Sigmoid colon (tissue), 6 donors: ENCODE measurements at regions not wholly inside any gene's neighbourhood (a gene's known extent, or its start where the extent isn't known, plus 50 kb on each side); places are given as distances from the start of the nearest gene placed in this dataset.

Source experiments
- DNase-seq: peaks from one replicate; pipeline ENCODE4 v3.0.0-alpha.2; 2019
- H3K27ac ChIP-seq, 4 donors: fragments of 200-600 bp; sonication (generic); one replicate each; pipeline ENCODE4 v1.5.1; 2016 to 2019; ENCODE audit warnings: mild to moderate bottlenecking in 1 of 4
- H3K27me3 ChIP-seq, 3 donors: fragments of 200-600 bp; sonication (generic); one replicate each; pipeline ENCODE4 v1.5.1; 2019; ENCODE audit warnings: mild to moderate bottlenecking in 1 of 3
- H3K36me3 ChIP-seq, 4 donors: fragments of 200-600 bp; sonication (generic); one replicate each; pipeline ENCODE4 v1.5.1; 2016 to 2019
- H3K4me1 ChIP-seq, 4 donors: fragments of 200-600 bp; sonication (generic); one replicate each; pipeline ENCODE4 v1.5.1; 2017 to 2019
- H3K4me3 ChIP-seq, 4 donors: fragments of 200-600 bp; sonication (generic); one replicate each; pipeline ENCODE4 v1.5.1; 2017 to 2019; ENCODE audit warnings: mild to moderate bottlenecking in 2 of 4, moderate library complexity in 1 of 4
- H3K9me3 ChIP-seq, 4 donors: fragments of 200-600 bp in 3 of 4; sonication (generic) in 3 of 4; one replicate each; pipeline versions ENCODE4 v1.5.1 to v1.6.1; 2013 to 2019
- CTCF ChIP-seq, 4 experiments: fragments of 450-650 bp in 3 of 4; fragments of 200-600 bp in 1 of 4; IDR thresholded peaks; one replicate each; pipeline ENCODE4 v1.5.1; 2016 to 2019; ENCODE audit warnings: antibody characterized with exemption in 4 of 4, mild to moderate bottlenecking in 3 of 4, moderate library complexity in 2 of 4
- EP300 ChIP-seq, 4 donors: sonication (generic); formaldehyde crosslinking; IDR thresholded peaks; one replicate each; pipeline ENCODE4 v1.6.1; 2017; ENCODE audit warnings: antibody characterized with exemption in 4 of 4
- POLR2A ChIP-seq, 2 donors: fragments of 450-650 bp; IDR thresholded peaks; one replicate each; pipeline ENCODE4 v1.6.1; 2016; ENCODE audit warnings: antibody characterized with exemption in 2 of 2, mild to moderate bottlenecking in 2 of 2, moderate library complexity in 2 of 2
- POLR2AphosphoS5 ChIP-seq, 4 donors: sonication (generic); formaldehyde crosslinking; IDR thresholded peaks; one replicate each; pipeline ENCODE4 v1.6.1; 2017; ENCODE audit warnings: antibody characterized with exemption in 4 of 4
- WGBS, 2 donors: extraction: QIAGEN DNeasy Blood & Tissue Kit; methylation state at CpG; one replicate each; pipeline ENCODE4 v1.1.7; 2013; 5-methylcytosine and 5-hydroxymethylcytosine counted together
- intact Hi-C: fragments of 100-400 bp; cut with DNase I; formaldehyde crosslinking; loops from one replicate; pipeline ENCODE4 v1.15.1; 2023
- donor health status: healthy with polysubstance abuse.
- donor health status: healthy.

GRCh38 chr2:164048729-164049128 lies 312.9 kb upstream of the FIGN start:
- H3K27me3 ChIP-seq = no peaks in the 10 kb centered on the region

GRCh38 chr2:164046040-164046439 lies 310.2 kb upstream of the FIGN start:
- H3K27me3 ChIP-seq = no peaks in the 10 kb centered on the region
- no peaks in the 10 kb centered on the region for H3K4me1 ChIP-seq
- no peak overlapping the region for H3K27ac ChIP-seq
- no peak overlapping the region for H3K4me3 ChIP-seq
- intact Hi-C loops = no loop called here
- H3K9me3 ChIP-seq = no peaks in the 10 kb centered on the region
- DNase-seq = no peak
- H3K36me3 ChIP-seq = no peaks in the 10 kb centered on the region
- WGBS, 2 donors = 72 to 92% methylated on average over 2 of the region's 2 CpGs
- TF ChIP-seq EP300 (IDR thresholded peaks at IDR 0.05) (no peak), POLR2AphosphoS5 (IDR thresholded peaks at IDR 0.05) (no peak), CTCF (IDR thresholded peaks at IDR 0.05) (no peak), POLR2A (IDR thresholded peaks at IDR 0.05) (no peak)

More at GRCh38 chr2:164048729-164049128, 312.9 kb upstream of the FIGN start:
- no peak overlapping the region for H3K4me3 ChIP-seq
- H3K27ac ChIP-seq = no peak overlapping the region
- intact Hi-C loops = no loop called here
- no peaks in the 10 kb centered on the region for H3K4me1 ChIP-seq
- no peak for DNase-seq
- H3K9me3 ChIP-seq = no peaks in the 10 kb centered on the region
- TF ChIP-seq CTCF (IDR thresholded peaks at IDR 0.05) = no peak
- TF ChIP-seq POLR2A (IDR thresholded peaks at IDR 0.05) = no peak
- no peak for TF ChIP-seq EP300 (IDR thresholded peaks at IDR 0.05)
- no peak for TF ChIP-seq POLR2AphosphoS5 (IDR thresholded peaks at IDR 0.05)
- H3K36me3 ChIP-seq = no peaks in the 10 kb centered on the region

GRCh38 chr2:164044622-164045021 lies 308.8 kb upstream of the FIGN start:
- DNase-seq = no peak
- H3K27ac ChIP-seq = no peak overlapping the region
- H3K27me3 ChIP-seq = no peaks in the 10 kb centered on the region
- intact Hi-C loops = no loop called here
- WGBS, 2 donors = 90 to 93% methylated on average over 2 of the region's 2 CpGs
- no peak overlapping the region for H3K4me3 ChIP-seq
- no peak for TF ChIP-seq CTCF (IDR thresholded peaks at IDR 0.05)
- TF ChIP-seq POLR2A (IDR thresholded peaks at IDR 0.05) = no peak
- TF ChIP-seq EP300 (IDR thresholded peaks at IDR 0.05) = no peak
- no peak for TF ChIP-seq POLR2AphosphoS5 (IDR thresholded peaks at IDR 0.05)
- H3K9me3 ChIP-seq = no peaks in the 10 kb centered on the region
- H3K4me1 ChIP-seq = no peaks in the 10 kb centered on the region
- H3K36me3 ChIP-seq = no peaks in the 10 kb centered on the region

- no peak for DNase-seq
- no peak overlapping the region for H3K27ac ChIP-seq
- no peaks in the 10 kb centered on the region for H3K27me3 ChIP-seq
- no peak overlapping the region for H3K4me3 ChIP-seq
- no peaks in the 10 kb centered on the region for H3K9me3 ChIP-seq
- intact Hi-C loops = no loop called here
- no peaks in the 10 kb centered on the region for H3K4me1 ChIP-seq
- no peaks in the 10 kb centered on the region for H3K36me3 ChIP-seq
- no peak for TF ChIP-seq EP300 (IDR thresholded peaks at IDR 0.05)
- no peak for TF ChIP-seq CTCF (IDR thresholded peaks at IDR 0.05)
- no peak for TF ChIP-seq POLR2AphosphoS5 (IDR thresholded peaks at IDR 0.05)
- no peak for TF ChIP-seq POLR2A (IDR thresholded peaks at IDR 0.05)
Measured at GRCh38 chr2:164039270-164039669, 303.5 kb upstream of the FIGN start.

GRCh38 chr2:164032995-164033394 lies 297.2 kb upstream of the FIGN start:
- Histone ChIP-seq H3K4me1 (peaks cover 0 to 7% (median 0%) of the 10 kb centered on the region in 4 donors), H3K9me3 (no peaks in the 10 kb centered on the region), H3K27me3 (no peaks in the 10 kb centered on the region), H3K36me3 (no peaks in the 10 kb centered on the region), H3K4me3 (no peak overlapping the region), H3K27ac (no peak overlapping the region)
- no peak for DNase-seq
- intact Hi-C loops = no loop called here
- TF ChIP-seq CTCF (IDR thresholded peaks at IDR 0.05) = no peak
- TF ChIP-seq POLR2A (IDR thresholded peaks at IDR 0.05) = no peak
- TF ChIP-seq EP300 (IDR thresholded peaks at IDR 0.05) = no peak
- TF ChIP-seq POLR2AphosphoS5 (IDR thresholded peaks at IDR 0.05) = no peak
